ENCODE measurements at regions not wholly inside any gene's neighbourhood (a gene's known extent, or its start where the extent isn't known, plus 50 kb on each side); places are given as distances from the start of the nearest gene placed in this dataset.

- no peak overlapping the region for H3K4me3 Mint-ChIP-seq (ENCODE audit: low read depth, unreplicated experiment)
- intact Hi-C loops (cut with micrococcal nuclease; ENCODE audit: unreplicated experiment) = no loop called here
- H3K9me3 Mint-ChIP-seq (ENCODE audit: low read depth, unreplicated experiment) = no peaks in the 10 kb centered on the region
- no TSS peak for BruUV-seq (replicated peaks)
- H3K36me3 Mint-ChIP-seq (ENCODE audit: insufficient read depth, unreplicated experiment) = no peaks in the 10 kb centered on the region
- DNase-seq = no peak
- no peak overlapping the region for H3K27ac Mint-ChIP-seq (ENCODE audit: unreplicated experiment)
- H3K27me3 Mint-ChIP-seq (ENCODE audit: unreplicated experiment) = no peaks in the 10 kb centered on the region
- no peak for TF ChIP-seq CTCF (IDR thresholded peaks at IDR 0.05; ENCODE audit: unreplicated experiment)
- no peaks in the 10 kb centered on the region for H3K4me1 Mint-ChIP-seq (ENCODE audit: low read depth, unreplicated experiment)
- CTCF ChIA-PET = no interaction called here
These were observed 153.2 kb upstream of the ADO start for GRCh38 chr10:62651341-62651740.

- intact Hi-C loops (cut with micrococcal nuclease; ENCODE audit: unreplicated experiment) = no loop called here
- Mint-ChIP-seq H3K4me1 (ENCODE audit: low read depth, unreplicated experiment) (no peaks in the 10 kb centered on the region), H3K27me3 (ENCODE audit: unreplicated experiment) (no peaks in the 10 kb centered on the region), H3K27ac (ENCODE audit: unreplicated experiment) (no peak overlapping the region), H3K9me3 (ENCODE audit: low read depth, unreplicated experiment) (no peaks in the 10 kb centered on the region), H3K4me3 (ENCODE audit: low read depth, unreplicated experiment) (no peak overlapping the region), H3K36me3 (ENCODE audit: insufficient read depth, unreplicated experiment) (no peaks in the 10 kb centered on the region)
- no peak for DNase-seq
- BruUV-seq (replicated peaks) = no TSS peak
- CTCF ChIA-PET = interaction anchor here (0.8 kb wide), 1 partner anchor 1165 kb away, joined by 5 read pairs; no protein-coding TSS in a partner anchor
- TF ChIP-seq CTCF (IDR thresholded peaks at IDR 0.05; ENCODE audit: unreplicated experiment) = no peak
These were observed 152.4 kb upstream of the ADO start for GRCh38 chr10:62652114-62652513.

- H3K4me3 Mint-ChIP-seq (ENCODE audit: low read depth, unreplicated experiment) = no peak overlapping the region
- TF ChIP-seq CTCF (IDR thresholded peaks at IDR 0.05; ENCODE audit: unreplicated experiment) = no peak
- no peaks in the 10 kb centered on the region for H3K27me3 Mint-ChIP-seq (ENCODE audit: unreplicated experiment)
- H3K27ac Mint-ChIP-seq (ENCODE audit: unreplicated experiment) = no peak overlapping the region
- intact Hi-C loops (cut with micrococcal nuclease; ENCODE audit: unreplicated experiment) = no loop called here
- H3K4me1 Mint-ChIP-seq (ENCODE audit: low read depth, unreplicated experiment) = no peaks in the 10 kb centered on the region
- no TSS peak for BruUV-seq (replicated peaks)
- no peak for DNase-seq
- no peaks in the 10 kb centered on the region for H3K36me3 Mint-ChIP-seq (ENCODE audit: insufficient read depth, unreplicated experiment)
- CTCF ChIA-PET = interaction anchor here (0.8 kb wide), 1 partner anchor 1165 kb away, joined by 5 read pairs; no protein-coding TSS in a partner anchor
- H3K9me3 Mint-ChIP-seq (ENCODE audit: low read depth, unreplicated experiment) = no peaks in the 10 kb centered on the region
These were observed 152.0 kb upstream of the ADO start for GRCh38 chr10:62652564-62652963.

- Mint-ChIP-seq H3K36me3 (ENCODE audit: insufficient read depth, unreplicated experiment) (no peaks in the 10 kb centered on the region), H3K4me1 (ENCODE audit: low read depth, unreplicated experiment) (no peaks in the 10 kb centered on the region), H3K27ac (ENCODE audit: unreplicated experiment) (no peak overlapping the region), H3K9me3 (ENCODE audit: low read depth, unreplicated experiment) (no peaks in the 10 kb centered on the region), H3K4me3 (ENCODE audit: low read depth, unreplicated experiment) (no peak overlapping the region), H3K27me3 (ENCODE audit: unreplicated experiment) (no peaks in the 10 kb centered on the region)
- CTCF ChIA-PET = no interaction called here
- no peak for TF ChIP-seq CTCF (IDR thresholded peaks at IDR 0.05; ENCODE audit: unreplicated experiment)
- DNase-seq = no peak
- intact Hi-C loops (cut with micrococcal nuclease; ENCODE audit: unreplicated experiment) = no loop called here
- no TSS peak for BruUV-seq (replicated peaks)
These were observed 151.3 kb upstream of the ADO start for GRCh38 chr10:62653254-62653653.

Measured in Calu3 (cell line).